A172 (cell line): ENCODE measurements at regions not wholly inside any gene's neighbourhood (a gene's known extent, or its start where the extent isn't known, plus 50 kb on each side); places are given as distances from the start of the nearest gene placed in this dataset.

Experiments used
- DNase-seq: peaks from one replicate; pipeline ENCODE4 v3.0.0-alpha.2; 2015; ENCODE audit warnings: low spot score

GRCh38 chr22:48568736-48569330 lies 1258.8 kb downstream of the BRD1 start:
- DNase-seq: no peak

- DNase-seq: peak; percentile 11
Observed at GRCh38 chr22:48567213-48567975, 1260.3 kb downstream of the BRD1 start.

GRCh38 chr22:48566741-48567140 lies 1260.9 kb downstream of the BRD1 start:
- DNase-seq: peak; percentile 41

GRCh38 chr22:48565901-48566501 lies 1261.7 kb downstream of the BRD1 start:
- no peak for DNase-seq

- no peak for DNase-seq
Observed at GRCh38 chr22:48564995-48565394, 1262.7 kb downstream of the BRD1 start.

GRCh38 chr22:48563966-48564330 lies 1263.7 kb downstream of the BRD1 start:
- DNase-seq: no peak

GRCh38 chr22:48563118-48563965 lies 1264.3 kb downstream of the BRD1 start:
- no peak for DNase-seq

- no peak for DNase-seq
Observed at GRCh38 chr22:48561676-48562075, 1266.0 kb downstream of the BRD1 start.

GRCh38 chr22:48560836-48561235 lies 1266.8 kb downstream of the BRD1 start:
- no peak for DNase-seq

- DNase-seq: no peak
Observed at GRCh38 chr22:48560389-48560751, 1267.3 kb downstream of the BRD1 start.

GRCh38 chr22:48559647-48560388 lies 1267.9 kb downstream of the BRD1 start:
- DNase-seq: no peak

- DNase-seq: no peak
Observed at GRCh38 chr22:48558606-48559402, 1268.9 kb downstream of the BRD1 start.

GRCh38 chr22:48558016-48558415 lies 1269.7 kb downstream of the BRD1 start:
- DNase-seq: no peak

GRCh38 chr22:48557473-48557872 lies 1270.2 kb downstream of the BRD1 start:
- no peak for DNase-seq

GRCh38 chr22:48556751-48557150 lies 1270.9 kb downstream of the BRD1 start:
- DNase-seq: no peak

GRCh38 chr22:48556222-48556621 lies 1271.5 kb downstream of the BRD1 start:
- DNase-seq: no peak

GRCh38 chr22:48555606-48556005 lies 1272.1 kb downstream of the BRD1 start:
- no peak for DNase-seq

- DNase-seq: no peak
Observed at GRCh38 chr22:48554893-48555572, 1272.6 kb downstream of the BRD1 start.

- no peak for DNase-seq
Observed at GRCh38 chr22:48553694-48554308, 1273.9 kb downstream of the BRD1 start.

- DNase-seq: no peak
Observed at GRCh38 chr22:48553119-48553518, 1274.6 kb downstream of the BRD1 start.
